HG03457 (cell line): ENCODE measurements at regions not wholly inside any gene's neighbourhood (a gene's known extent, or its start where the extent isn't known, plus 50 kb on each side); places are given as distances from the start of the nearest gene placed in this dataset.

Source experiments
- ATAC-seq: cut with Tn5 transposase; IDR thresholded peaks from one replicate; pipeline ENCODE4 v1.9.1; 2021; ENCODE audit warnings: moderate number of reproducible peaks; ENCODE audit not compliant: unreplicated experiment

DNA sequence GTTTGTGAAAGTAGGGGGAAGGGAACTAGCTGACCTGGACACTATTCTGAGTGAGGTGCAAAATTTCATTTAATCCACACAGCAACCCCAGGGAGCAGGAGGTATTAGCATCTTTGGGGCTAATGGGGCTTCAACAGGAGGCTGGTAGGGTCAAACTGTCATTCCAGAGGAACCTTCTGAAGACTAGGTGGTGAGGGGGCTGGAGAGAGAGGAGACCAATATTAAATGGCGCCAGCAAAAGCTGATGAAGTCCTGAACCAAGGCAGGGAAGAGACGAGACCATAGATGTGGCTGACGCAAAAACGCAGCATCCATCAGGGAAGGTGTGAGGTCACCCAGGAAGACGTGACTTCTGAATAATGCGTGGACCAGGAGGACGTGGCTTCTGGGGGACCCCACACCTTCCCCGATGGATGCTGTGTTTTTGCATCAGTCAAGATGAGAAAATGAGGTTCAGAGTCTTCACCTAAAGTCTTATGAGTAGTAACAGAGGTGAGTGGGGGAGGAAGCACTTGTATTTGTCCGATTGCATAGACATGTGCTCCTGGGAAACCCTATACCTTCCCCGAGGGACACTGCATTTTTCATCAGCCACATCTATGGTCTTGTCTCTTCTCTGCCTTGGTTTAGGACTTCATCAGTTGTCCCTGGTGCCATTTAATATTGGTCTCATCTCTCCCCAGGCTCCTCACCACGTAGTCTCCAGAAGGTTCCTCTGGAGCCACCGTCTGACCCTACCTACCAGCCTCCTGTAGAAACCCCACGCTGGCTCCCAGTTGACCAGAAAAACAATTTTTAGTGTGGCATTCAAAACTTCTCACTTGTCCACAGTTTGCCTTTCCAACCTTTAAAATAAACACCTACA is 188.6 kb downstream of the MYCN start:
- no peak for ATAC-seq

DNA sequence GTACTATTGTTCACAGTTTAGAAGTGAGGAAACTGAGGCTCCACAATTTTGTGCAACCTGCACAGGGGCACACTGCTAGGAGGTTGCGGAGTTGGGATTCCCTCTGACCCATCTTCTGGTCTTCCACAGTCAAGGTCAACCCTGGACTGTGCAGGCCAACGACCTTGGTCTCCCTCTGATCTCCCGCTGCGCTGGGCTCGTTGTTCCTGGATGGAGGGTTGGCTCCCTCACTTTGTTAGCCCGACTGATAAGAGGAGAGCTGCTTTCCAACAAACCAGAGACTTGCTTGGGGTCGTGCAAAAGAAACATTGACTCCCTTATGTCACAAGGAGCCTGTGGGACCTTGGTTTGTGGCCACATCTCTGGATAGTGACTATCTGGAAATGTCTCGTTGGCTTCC is 187.6 kb downstream of the MYCN start:
- ATAC-seq, result no peak

DNA sequence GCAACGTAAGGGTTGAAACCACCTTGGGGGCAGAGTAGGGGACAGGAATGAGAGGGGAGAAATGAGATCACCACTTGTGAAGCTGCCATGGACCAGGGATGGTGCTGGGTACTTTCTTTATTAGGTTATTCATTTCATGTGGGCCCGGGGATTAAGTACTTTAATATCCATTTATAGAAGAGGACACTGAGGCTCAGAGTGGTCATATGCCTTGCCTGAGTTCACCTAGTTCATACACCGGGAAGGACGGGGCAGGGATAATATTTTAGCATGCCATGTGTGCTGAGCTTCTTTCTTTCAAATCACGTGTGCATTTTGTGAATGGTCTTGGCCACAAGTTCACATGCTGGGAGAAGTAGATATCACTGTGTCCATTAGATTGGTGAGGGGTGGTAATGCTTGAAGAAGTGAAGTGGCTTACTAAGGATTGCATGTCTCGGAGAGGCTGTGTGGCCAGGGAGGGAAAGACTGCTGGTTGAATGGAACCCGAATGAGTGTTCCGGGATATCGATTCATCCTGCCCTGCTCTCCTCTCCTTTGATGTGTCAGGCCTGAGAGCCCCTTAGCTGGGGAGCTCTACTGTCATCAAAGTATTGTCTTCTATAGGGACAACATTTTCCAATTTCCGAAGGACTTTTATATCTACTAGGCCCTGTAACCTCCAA is 187.1 kb downstream of the MYCN start:
- ATAC-seq, result no peak

DNA sequence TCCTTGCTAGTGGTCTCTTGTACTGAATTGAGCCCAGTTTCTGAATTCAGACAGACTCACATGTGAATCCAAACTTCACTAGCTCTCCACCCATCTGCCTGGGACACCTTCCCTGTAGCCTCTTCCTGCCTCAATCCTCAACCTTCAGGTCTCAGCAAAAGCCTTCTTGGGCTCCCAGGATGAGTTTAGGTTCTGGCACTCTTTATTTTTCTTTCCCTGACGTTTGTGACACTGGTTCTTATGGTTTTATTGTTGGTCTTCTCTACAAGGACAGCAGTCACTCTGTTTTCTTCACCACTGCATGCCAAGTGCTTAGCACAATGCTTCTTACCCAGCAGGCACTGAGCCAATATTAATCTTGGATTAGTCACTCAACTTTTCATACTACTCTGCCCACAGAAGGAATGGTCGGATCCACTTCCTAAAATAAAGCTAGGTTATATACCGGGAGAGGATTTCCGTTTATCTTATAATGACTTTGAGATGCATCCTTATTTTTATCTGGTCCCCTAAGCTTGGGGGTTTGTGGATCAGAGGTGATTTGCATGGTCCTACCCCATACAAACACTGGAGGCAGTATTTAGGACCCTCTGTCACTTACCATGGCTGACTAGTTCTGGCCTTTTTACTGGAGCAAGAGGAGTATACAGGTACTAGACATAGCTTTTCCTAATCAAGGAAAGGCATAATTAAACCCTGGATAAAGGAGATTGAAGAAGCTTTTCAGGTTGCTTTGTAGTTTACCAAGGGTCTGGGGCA is 186.3 kb downstream of the MYCN start:
- ATAC-seq, result no peak

DNA sequence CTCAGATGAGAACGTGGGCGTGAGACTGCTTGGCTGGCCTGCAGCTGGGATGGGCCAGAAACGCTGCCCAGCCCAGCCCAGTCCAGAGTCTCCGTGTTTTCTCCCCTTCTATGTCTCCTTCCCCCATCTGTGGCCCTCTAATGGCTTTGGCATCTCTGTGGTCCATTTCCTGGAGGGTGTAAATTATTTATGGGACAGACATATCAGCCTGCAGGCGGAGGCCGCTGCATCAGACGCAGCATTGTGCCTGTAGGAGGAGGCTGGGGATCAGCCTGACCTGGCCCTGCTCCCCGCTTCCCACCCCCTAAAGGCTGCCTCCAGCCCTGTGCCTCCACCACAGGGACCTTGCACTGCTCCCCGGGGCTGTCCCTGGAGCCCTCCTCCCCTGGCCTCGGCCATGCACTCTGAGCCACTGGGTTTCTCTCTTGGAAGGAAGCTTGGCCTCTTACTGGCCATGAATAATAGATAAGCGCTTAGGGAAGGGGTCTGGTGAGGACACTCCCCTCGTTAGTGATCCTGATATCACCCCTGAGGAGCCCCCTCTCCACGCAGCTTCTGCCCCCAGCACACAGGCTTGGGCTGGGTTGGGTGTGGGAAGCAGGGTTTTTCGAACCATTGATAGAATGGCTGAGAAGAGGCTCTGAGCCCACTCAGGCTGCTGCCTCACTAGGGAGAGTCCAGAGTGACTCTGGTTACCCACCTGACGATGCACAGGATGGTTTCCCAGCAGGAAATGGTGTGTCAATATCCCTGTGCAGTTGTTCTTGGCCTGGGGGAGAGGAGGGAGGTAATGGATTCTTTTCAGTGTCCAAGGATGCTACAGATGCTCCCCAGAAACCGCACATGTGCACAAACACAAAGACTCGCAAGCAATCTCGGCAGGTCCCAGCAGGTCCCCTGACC is 185.5 kb downstream of the MYCN start:
- ATAC-seq, result no peak

DNA sequence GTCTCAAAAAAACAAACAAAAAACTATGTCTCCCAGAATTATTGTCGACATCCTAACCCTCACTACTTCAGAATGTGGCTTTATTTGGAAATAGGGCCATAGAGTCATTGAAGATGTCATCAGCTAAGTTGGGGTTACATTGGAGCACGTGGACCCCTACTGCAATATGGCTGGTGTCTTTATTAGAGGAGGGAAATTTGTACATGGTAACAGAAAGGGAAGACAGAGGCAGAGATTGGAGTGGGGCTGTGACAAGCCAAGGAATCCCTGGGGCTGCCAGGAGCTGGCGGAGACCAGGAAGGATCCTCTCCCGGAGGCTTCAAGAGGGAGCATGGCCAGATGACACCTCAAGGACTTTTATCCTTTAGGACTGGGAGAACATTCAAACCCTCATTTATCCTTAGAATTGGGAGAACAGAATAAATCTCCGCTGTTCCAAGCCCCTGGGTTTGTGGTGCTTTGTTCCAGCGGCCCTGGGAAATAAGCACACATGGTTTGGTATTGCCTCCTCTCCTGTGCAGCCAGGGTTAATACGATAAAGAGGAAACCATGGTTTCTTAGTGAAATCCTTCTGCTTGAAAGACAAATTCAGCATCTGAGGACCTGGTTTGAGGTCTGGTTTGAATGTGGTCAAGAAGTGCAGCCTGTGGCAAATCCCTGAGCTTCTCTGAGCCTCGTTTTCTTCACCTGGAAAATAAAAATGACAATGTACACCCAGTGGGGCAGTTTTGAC is 184.7 kb downstream of the MYCN start:
- ATAC-seq, result no peak

DNA sequence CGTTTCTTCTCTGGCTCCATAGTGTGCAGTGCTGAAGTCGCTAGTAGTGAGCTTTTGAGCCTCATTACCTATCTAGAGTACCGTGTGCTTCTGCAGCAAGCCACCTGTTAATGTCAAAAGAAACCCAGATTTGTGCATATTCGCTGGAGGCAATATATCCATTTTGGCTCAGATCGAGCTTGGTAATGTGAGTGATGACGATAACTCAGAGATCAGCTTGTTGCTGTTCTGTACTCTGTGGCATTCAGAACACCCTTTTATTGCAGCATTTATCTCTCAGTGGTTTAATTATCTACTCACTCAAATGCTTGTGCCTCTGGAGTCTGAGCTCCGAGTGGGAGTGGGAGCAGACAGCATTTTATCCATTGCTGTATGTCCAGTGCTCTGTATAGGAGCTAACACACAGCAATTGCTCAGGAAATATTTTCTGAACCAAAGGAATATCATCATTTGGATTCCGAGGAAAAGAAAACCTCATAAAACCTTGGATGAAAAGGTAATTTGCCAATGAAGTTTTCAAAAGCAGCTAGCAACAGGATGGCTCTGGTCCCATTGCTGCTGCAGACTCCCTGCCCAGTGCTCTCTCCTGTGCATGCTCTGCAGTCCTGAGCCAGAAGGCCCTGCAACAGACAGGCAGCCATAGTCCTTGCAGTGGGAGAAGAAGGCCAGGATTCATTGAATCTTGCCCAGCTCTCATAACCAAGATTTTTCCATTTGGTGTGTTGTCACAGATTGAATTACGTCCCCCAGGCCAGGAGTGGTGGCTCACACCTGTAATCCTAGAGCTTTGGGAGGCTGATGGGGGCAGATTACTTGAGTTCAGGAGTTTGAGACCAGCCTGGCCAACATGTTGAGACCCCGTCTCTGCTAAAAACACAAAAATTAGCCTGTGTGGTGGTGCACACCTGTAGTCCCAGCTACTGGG is 183.8 kb downstream of the MYCN start:
- ATAC-seq, result no peak

DNA sequence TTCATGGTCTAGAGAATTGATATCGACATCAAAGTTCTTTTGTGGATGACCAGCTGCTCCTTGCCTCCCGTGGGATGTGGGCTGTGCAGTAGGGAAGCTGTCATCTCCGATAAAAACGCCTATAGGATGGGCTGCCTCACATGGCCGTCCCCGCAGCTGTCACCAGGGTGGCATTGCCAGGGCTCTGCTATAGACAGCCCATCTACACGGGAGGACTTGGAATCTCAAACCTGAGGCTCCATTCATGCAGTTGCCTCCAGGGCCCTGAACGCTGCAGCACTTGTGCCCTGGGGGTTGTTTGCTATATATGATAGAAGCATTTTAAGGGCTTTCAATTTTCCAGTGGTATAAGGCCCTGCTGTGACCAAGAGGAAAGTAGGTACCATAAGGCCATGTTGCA is 183.1 kb downstream of the MYCN start:
- no peak for ATAC-seq

DNA sequence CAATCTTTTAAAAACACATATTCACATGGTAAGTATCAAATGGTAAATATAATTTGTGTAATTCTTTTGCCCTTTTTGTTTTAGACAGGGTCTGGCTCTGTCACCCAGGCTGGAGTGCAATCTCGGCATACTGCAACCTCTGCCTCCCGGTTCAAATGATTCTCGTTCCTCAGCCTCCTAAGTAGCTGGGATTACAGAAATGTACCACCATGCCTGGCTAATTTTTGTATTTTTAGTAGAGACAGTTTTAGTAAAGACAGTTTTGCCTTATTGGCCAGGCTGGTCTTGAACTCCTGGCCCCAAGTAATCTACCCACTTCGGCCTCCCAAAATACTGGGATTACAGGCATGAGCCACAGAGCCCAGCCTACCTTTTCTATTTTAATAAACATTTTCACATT is 182.2 kb downstream of the MYCN start:
- no peak for ATAC-seq

DNA sequence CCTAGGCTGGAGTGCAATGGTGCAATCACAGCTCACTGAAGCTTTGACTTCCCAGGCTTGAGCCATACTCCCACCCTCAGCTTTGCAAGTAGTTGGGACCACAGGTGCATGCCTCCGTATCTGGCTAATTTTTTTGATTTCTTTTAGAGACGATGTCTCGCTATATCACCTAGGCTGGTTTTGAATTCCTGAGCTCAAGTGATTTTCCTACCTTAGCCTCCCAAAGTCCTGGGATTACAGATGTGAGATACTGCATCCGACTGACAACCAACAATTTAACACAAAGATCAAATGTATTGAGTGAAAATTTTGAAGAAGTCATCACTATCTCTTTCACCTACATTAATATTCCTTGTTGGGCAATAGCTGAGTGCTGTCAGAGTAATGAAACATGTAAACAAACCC is 181.6 kb downstream of the MYCN start:
- ATAC-seq, result no peak

DNA sequence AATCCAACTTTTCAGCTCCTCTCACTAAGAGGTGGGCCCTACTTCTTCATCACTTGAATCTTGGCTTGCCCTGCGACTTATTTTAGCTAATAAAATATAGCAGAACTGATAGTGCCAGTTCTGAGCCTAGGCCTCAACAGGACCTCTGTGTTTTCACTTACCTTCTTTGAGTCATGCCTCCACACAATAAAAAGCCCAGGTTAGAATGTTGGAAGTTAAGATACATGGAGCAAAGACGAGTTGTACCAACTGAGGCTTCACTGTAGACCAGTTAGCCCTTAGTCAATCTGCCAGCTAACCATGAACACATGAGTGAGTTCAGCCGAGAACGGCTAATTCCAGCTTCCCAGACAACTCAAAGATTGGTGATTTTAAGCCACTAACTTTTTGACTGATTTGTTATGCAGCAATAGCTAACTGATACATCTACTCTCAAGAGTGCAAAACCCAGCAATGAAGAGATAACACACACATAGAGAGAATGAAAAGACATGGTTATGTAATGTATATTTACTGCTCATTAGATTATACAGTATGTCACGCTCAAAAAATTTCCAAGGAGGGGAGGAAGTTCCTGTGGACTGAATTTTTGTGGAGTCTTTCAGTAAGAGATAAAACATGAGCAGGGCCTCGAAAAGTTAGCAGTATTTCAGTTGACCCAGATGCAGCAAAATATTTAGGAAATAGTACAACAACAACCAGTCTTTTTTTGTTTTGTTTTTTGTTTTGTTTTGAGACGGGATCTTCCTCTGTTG is 181.1 kb downstream of the MYCN start:
- ATAC-seq, result no peak

DNA sequence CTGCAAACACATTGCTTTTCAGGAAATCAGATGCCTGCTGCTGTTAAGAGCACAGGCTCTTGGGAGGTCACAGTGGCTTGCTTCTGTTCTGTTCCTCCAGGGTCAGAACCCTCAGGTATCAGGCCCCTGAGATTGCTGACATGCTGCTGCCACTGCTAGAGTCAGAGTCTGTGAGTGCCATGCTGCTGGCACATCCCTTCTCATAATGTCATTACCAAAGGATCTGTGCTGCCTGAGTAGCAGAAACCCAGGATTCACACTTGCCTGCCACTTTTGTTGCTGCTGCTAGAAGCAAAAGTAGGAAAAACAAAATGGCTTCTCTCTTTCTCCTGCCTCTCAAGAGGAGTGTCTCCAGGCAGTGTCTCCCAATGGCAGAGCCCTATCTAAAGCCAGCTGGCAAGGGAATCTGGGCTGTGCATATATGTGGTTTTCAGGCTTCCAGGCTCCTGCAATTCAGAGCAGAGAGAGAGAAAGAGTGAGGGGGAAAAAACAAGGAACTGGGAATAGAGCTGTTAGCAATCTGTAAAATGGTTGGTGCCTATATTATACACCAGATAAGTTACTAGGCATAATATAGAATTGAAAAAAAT is 180.3 kb downstream of the MYCN start:
- no peak for ATAC-seq

DNA sequence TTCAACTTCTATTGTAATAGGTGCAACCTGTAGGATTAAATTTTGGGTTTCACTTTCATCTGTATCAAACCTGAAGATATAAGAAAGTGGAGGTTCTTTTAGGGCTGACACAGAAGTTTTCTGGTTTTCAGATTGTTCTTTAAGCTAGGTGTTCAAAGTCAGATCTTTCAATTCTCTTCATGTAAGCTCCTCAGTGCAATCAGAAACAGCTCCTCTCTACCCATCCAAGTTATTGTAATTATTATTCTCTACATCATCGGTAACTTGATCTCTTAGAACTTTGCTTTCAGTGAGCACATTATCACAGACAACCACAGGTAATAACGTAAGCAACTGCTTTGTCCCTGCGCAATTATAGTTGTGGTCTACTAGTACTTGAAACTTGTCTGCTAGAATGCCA is 179.4 kb downstream of the MYCN start:
- ATAC-seq, result no peak

DNA sequence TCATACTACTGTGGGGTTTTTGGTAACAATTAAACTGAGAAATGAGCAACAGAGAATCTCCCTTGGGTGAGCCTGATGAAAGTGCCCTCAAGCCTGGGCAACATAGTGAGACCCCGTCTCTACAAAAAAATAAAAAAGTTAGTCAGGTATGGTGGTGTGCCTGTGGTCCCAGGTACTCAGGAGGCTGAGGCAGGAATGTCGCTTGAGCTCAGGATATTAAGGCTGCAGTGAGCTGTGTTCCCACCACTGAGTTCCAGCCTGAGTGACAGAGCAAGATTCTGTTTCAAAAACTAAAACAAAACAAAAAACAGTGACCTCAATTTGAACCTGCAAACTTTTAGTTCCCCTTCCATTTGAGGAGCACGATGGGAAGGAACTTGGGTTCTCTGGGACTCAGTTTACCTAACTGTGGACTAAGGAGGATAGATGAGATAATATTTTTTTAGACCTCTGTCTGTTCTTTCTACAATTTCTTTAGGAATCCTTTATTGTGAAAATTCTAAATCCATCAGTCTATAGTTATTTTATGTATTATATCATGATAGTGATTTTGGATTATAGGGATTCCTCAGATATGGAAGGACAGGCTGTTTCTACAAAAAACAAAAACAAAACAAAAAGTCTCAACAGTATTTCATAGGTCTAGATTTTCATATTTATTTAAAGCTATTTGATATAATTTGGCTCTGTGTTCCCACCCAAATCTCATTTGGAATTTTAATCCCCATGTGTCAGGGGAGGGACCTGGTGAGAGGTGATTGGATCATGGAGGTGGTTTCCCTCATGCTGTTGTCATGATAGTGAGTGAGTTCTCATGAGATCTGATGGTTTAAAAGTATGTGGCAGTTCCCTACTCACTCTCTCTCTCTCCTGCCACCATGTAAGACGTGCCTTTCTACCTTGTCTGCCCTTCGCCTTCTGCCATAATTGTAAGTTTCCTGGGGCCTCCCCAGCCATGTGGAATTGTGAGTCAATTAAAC is 178.6 kb downstream of the MYCN start:
- ATAC-seq, result no peak

DNA sequence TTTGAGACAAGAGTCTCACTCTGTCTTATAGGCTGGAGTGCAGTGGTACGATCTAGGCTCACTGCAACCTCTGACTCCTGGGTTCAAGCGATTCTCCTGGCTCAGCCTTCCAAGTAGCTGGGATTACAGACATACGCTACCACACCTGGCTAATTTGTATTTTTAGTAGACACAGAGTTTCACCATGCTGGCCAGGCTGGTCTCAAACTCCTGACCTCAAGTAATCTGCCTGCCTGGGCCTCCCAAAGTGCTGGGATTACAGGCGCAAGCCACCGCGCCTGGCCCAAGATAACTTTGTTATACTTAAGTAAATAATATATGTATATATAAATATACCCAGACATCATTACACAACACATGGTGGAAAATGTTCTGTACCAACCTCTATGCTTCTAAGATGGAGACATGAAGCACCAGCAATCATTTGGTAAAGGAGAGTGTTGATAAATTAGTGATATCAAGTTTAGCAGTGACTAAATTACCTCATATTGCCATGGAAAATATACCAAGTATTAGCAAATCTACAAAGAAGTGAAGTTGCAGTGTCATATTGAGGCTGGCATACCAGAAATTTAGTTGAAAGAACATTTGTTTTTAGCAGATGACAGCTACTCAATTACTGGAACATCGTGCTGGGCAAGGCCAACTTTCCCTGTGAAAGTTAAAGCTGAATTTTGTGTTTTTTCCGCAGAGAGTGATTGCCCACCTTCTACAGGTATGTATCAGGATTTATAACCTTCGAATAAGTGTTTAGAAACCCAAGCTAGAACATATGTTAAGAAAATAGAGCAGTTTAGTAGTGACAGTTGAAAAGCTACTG is 177.7 kb downstream of the MYCN start:
- ATAC-seq, result no peak
